ENCODE measurements at regions not wholly inside any gene's neighbourhood (a gene's known extent, or its start where the extent isn't known, plus 50 kb on each side); places are given as distances from the start of the nearest gene placed in this dataset.

DNA sequence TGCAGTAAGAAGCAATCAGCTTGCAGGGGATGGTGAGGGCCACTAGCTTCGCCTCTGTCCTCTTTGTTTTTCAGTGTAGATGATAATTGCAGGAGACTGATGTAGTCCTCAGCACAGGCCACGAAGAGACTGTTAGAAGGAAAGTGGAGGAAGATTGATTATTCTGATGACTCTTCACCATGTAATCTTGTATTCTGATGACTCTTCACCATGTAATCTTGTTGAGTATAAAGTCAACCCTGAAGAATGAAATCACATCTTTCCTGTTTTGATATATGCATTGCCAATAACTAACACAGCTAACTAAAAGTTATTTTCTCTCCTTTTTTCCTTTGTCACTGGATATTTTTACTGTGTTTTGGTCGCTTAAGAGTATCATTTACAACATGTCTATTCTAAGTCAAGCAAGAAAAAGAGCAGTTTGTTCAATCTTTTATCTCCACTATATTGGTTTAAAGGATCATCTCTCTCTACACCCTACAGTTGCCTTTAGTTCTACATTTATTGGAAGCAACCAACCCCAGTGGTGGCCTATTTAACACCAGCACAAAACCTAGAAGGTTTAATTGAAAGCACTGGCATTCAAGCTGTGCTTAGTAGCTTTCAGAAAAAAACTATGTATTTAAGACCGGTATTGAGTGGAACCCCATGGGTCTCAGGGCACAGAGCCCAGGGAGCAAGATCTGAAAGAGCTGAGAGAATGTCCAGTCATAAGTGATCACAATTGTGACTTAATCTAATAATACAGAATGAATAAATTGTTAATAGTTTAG is 107.2 kb upstream of the BTBD3 start:
- TF ChIP-seq, protein P1, sequence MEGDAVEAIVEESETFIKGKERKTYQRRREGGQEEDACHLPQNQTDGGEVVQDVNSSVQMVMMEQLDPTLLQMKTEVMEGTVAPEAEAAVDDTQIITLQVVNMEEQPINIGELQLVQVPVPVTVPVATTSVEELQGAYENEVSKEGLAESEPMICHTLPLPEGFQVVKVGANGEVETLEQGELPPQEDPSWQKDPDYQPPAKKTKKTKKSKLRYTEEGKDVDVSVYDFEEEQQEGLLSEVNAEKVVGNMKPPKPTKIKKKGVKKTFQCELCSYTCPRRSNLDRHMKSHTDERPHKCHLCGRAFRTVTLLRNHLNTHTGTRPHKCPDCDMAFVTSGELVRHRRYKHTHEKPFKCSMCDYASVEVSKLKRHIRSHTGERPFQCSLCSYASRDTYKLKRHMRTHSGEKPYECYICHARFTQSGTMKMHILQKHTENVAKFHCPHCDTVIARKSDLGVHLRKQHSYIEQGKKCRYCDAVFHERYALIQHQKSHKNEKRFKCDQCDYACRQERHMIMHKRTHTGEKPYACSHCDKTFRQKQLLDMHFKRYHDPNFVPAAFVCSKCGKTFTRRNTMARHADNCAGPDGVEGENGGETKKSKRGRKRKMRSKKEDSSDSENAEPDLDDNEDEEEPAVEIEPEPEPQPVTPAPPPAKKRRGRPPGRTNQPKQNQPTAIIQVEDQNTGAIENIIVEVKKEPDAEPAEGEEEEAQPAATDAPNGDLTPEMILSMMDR (IDR thresholded peaks at IDR 0.05), result no peak
- TF ChIP-seq ZNF263 (CRISPR knock-in tag; IDR thresholded peaks at IDR 0.05; ENCODE audit: low read depth) (no peak), RELA (CRISPR knock-in tag; IDR thresholded peaks at IDR 0.05; ENCODE audit: borderline replicate concordance) (no peak), ZNF138 (CRISPR knock-in tag; conservative IDR thresholded peaks at IDR 0.05) (no peak), ETV6 (CRISPR knock-in tag; IDR thresholded peaks at IDR 0.05) (no peak)
- TF ChIP-seq, protein P2, sequence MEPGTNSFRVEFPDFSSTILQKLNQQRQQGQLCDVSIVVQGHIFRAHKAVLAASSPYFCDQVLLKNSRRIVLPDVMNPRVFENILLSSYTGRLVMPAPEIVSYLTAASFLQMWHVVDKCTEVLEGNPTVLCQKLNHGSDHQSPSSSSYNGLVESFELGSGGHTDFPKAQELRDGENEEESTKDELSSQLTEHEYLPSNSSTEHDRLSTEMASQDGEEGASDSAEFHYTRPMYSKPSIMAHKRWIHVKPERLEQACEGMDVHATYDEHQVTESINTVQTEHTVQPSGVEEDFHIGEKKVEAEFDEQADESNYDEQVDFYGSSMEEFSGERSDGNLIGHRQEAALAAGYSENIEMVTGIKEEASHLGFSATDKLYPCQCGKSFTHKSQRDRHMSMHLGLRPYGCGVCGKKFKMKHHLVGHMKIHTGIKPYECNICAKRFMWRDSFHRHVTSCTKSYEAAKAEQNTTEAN (CRISPR knock-in tag; IDR thresholded peaks at IDR 0.05), result no peak
